ENCODE measurements at regions not wholly inside any gene's neighbourhood (a gene's known extent, or its start where the extent isn't known, plus 50 kb on each side); places are given as distances from the start of the nearest gene placed in this dataset.

GRCh38 chr18:30862900-30863299, 179.6 kb downstream of the DSC3 start:
- H4K91ac ChIP-seq (ENCODE audit: insufficient read length, low read depth, low read length): no peak overlapping the region
- no peak overlapping the region for H2BK15ac ChIP-seq (ENCODE audit: low read depth, low read length)
- Mint-ChIP-seq H3K4me1 (peaks cover 4% of the 10 kb centered on the region in 2 experiments; a peak in 2 of 4 replicates), H3K4me3 (no peak overlapping the region), H3K27ac (no peak overlapping the region), H3K27me3 (ENCODE audit: low read depth) (no peaks in the 10 kb centered on the region), H3K36me3 (ENCODE audit: insufficient read depth in 1 of 3, low read depth in 3 of 3) (0 out of 7 replicates have a peak, but pooled peaks cover 0 to 2% (median 0%) of the 10 kb centered on the region in 3 experiments), H3K9me3 (peaks cover 2% of the 10 kb centered on the region in 2 experiments; a peak in 3 of 5 replicates)
- H3K27ac ChIP-seq (ENCODE audit: insufficient read length, low read depth, low read length): no peak overlapping the region
- no peaks in the 10 kb centered on the region for H3K27me3 ChIP-seq (ENCODE audit: insufficient read depth, low read length)
- no peak overlapping the region for H3K56ac ChIP-seq (ENCODE audit: insufficient read length, low read depth, low read length)
- no peak for DNase-seq
- no peak overlapping the region for H2BK12ac ChIP-seq (ENCODE audit: insufficient read length, low read depth, low read length)
- H2BK120ac ChIP-seq (ENCODE audit: low read depth, low read length, poor library complexity, severe bottlenecking): no peak overlapping the region
- no peak overlapping the region for H3K14ac ChIP-seq (ENCODE audit: insufficient read depth, low read length)
- no peaks in the 10 kb centered on the region for H4K20me1 ChIP-seq (ENCODE audit: control insufficient read depth, insufficient read depth, insufficient read length)
- no peak overlapping the region for H2AFZ ChIP-seq (ENCODE audit: low read length)
- H3K9ac ChIP-seq (ENCODE audit: extremely low read depth, insufficient read length, low read length): no peak overlapping the region
- no peak overlapping the region for H2BK20ac ChIP-seq (ENCODE audit: low read depth, low read length, poor library complexity, severe bottlenecking)
- no peaks in the 10 kb centered on the region for H3K4me1 ChIP-seq (ENCODE audit: insufficient read depth, low read length)
- no peak overlapping the region for H3K4me2 ChIP-seq (ENCODE audit: insufficient read depth, insufficient read length, low read length)
- H4K5ac ChIP-seq (ENCODE audit: insufficient read length, low read depth, low read length): no peak overlapping the region
- no CpG with 5 or more reads among the region's 6 CpGs for WGBS (ENCODE audit: extremely low coverage, insufficient read length, low lambda C conversion rate)
- H3K23ac ChIP-seq (ENCODE audit: insufficient read length, low read depth, low read length): no peak overlapping the region
- no peaks in the 10 kb centered on the region for H3K79me2 ChIP-seq (ENCODE audit: insufficient read depth, low read length)
- TF ChIP-seq CTCF (conservative IDR thresholded peaks at IDR 0.05): no peak
- H3T11ph ChIP-seq (ENCODE audit: low read length): no peak overlapping the region
- no peaks in the 10 kb centered on the region for H3K79me1 ChIP-seq (ENCODE audit: insufficient read depth, low read depth, low read length, poor library complexity, severe bottlenecking)
- H3K23me2 ChIP-seq (ENCODE audit: insufficient read length, low read depth, low read length, poor library complexity, severe bottlenecking): no peaks in the 10 kb centered on the region
- no peak overlapping the region for H3K18ac ChIP-seq (ENCODE audit: insufficient read length, low read depth, low read length)
- H2AK5ac ChIP-seq (ENCODE audit: insufficient read length, low read length): no peak overlapping the region
- no peak overlapping the region for H3K4ac ChIP-seq (ENCODE audit: low read depth, low read length)
- no peak overlapping the region for H4K8ac ChIP-seq (replicated peaks; ENCODE audit: insufficient read length, low read depth, low read length)
- no peaks in the 10 kb centered on the region for H3K9me3 ChIP-seq (ENCODE audit: control insufficient read depth, low read depth, low read length)
- H2BK5ac ChIP-seq (ENCODE audit: insufficient read length, low read length): no peak overlapping the region
